22Rv1 (cell line): ENCODE measurements at regions not wholly inside any gene's neighbourhood (a gene's known extent, or its start where the extent isn't known, plus 50 kb on each side); places are given as distances from the start of the nearest gene placed in this dataset.

Experiments
- H3K27ac ChIP-seq: fragments of 450-650 bp; 2 replicates; pipeline ENCODE4 v1.5.1; 2017
- CTCF ChIP-seq: fragments of 450-650 bp; IDR thresholded peaks from 2 replicates; pipeline ENCODE4 v1.5.1; 2017; ENCODE audit warnings: mild to moderate bottlenecking
- ZFX ChIP-seq: fragments of 450-650 bp; IDR thresholded peaks from 2 replicates; pipeline ENCODE4 v1.6.1; 2017; ENCODE audit warnings: antibody characterized with exemption, borderline replicate concordance

DNA sequence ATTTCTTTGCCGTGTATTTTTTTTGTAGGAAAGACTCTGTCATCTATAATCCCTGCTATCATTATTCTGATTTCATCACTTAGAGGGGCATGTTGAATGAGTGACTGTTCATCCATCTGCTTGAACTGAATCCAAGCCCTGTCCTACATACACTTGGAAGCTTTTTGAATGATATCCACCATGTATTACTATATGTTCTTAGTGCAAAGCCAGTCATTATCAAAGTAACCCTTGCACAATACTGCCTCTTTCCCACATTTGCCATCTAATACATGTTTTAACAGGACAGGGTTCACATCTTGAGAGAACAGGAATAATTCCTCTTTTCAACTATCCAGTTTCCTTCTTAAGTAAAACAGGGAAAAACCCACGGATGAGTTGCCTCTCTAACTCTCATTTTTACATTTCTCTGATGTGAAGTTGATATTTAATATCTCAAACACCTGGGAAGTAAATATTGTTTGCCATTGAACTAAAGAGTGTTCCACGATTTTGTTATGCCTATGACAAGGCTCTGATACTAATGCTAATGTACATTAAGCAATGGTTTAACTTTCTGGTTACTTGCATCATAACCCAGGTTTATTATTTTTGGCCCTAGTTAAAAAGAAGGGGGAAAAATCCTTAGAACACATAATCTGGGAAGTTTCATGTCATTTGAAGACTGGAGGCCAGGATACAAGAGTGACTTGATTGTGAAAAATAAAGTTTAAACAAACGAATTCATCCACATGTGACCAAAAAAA is 103.7 kb upstream of the TARS1 start:
- TF ChIP-seq ZFX (no peak), CTCF (no peak)
- H3K27ac ChIP-seq, result no peak overlapping the region

- TF ChIP-seq ZFX (no peak), CTCF (no peak)
- H3K27ac ChIP-seq, result no peak overlapping the region
Measured at GRCh38 chr5:33337637-33337992, 103.2 kb upstream of the TARS1 start.

- TF ChIP-seq ZFX (no peak), CTCF (peak; percentile 12; the same call in 1 of the 2 replicates)
- H3K27ac ChIP-seq, result no peak overlapping the region
Measured at GRCh38 chr5:33338336-33339110, 102.2 kb upstream of the TARS1 start.

DNA sequence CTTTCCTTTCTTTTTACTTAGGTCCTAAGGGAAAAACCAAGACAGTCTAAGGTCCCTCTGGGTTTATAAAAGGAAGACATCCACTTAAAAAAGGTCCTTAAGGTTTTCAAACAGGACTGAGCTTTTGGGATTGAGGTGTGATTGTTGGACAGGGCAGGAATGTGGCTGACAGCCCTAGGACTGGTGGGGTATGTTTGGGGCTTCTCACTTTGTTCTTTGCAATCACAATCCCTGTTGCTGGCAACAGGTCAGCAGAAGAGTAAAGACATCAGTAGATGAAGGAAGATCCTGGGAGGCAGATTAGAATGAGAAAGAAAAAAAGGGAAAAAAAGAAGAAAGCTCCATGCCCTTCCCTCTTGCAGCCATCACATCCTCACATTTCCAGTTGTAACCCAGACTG is 101.4 kb upstream of the TARS1 start:
- no peak overlapping the region for H3K27ac ChIP-seq
- TF ChIP-seq CTCF (no peak), ZFX (no peak)

- H3K27ac ChIP-seq, result no peak overlapping the region
Measured at GRCh38 chr5:33340195-33340594, 100.6 kb upstream of the TARS1 start.

DNA sequence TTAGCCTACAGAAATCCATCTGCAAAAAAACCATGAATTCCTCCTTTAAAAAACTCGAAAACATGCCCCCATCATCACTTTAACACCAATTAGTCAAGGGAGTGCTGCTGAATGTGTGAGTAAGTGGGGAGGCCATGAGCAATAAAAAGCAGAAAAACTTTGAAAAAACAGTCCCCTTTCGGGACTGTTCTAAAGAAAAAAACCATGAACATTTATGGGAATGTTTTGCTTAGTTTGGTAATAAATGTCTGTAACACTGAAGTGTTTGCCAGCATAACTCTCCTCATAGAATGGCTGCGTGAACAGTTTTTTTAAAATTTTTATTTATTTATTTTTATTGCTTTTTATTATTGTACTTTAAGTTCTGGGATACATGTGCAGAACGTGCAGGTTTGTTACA is 99.4 kb upstream of the TARS1 start:
- no peak overlapping the region for H3K27ac ChIP-seq

More at GRCh38 chr5:33340195-33340594, 100.6 kb upstream of the TARS1 start:
- TF ChIP-seq ZFX (no peak), CTCF (no peak)

More for the DNA sequence above, 99.4 kb upstream of the TARS1 start:
- TF ChIP-seq CTCF (no peak), ZFX (no peak)
